Activated naive CD8-positive, alpha-beta T cell treated with anti-CD3 and anti-CD28 coated beads, Interleukin-2, amount 10 ng/mL, durations not matched to agents 7 days and 5 days (primary cell): ENCODE measurements at regions not wholly inside any gene's neighbourhood (a gene's known extent, or its start where the extent isn't known, plus 50 kb on each side); places are given as distances from the start of the nearest gene placed in this dataset.

Experiments used
- ATAC-seq: fragments of 150-1000 bp; cut with Tn5 transposase; one replicate; pipeline ENCODE4 v1.10.0; 2021; ENCODE audit warnings: low read depth, moderate library complexity
- POLR2A ChIA-PET: fragments of 350-600 bp; sonication (Branson Sonifier 250); formaldehyde crosslinking; loops from one replicate; lab custom pipeline; 2021; ENCODE audit warnings: antibody characterized with exemption; lab: Charles Lee
- DNase-seq: peaks from one replicate; pipeline ENCODE4 v3.0.0; 2021
- H3K27ac Mint-ChIP-seq: one replicate; pipeline ENCODE4 v1.8.0; 2022; ENCODE audit warnings: mild to moderate bottlenecking, mixed read lengths
- H3K27me3 Mint-ChIP-seq: one replicate; pipeline ENCODE4 v1.8.0; 2022; ENCODE audit warnings: mild to moderate bottlenecking, moderate library complexity, mixed read lengths
- H3K36me3 Mint-ChIP-seq: one replicate; pipeline ENCODE4 v1.8.0; 2021; ENCODE audit warnings: mild to moderate bottlenecking, mixed read lengths
- H3K4me1 Mint-ChIP-seq: one replicate; pipeline ENCODE4 v1.8.0; 2021; ENCODE audit warnings: mixed read lengths
- H3K4me3 Mint-ChIP-seq: one replicate; pipeline ENCODE4 v1.8.0; 2022; ENCODE audit warnings: mild to moderate bottlenecking, moderate library complexity, mixed read lengths
- H3K9me3 Mint-ChIP-seq: one replicate; pipeline ENCODE4 v1.8.0; 2021; ENCODE audit warnings: mixed read lengths

DNA sequence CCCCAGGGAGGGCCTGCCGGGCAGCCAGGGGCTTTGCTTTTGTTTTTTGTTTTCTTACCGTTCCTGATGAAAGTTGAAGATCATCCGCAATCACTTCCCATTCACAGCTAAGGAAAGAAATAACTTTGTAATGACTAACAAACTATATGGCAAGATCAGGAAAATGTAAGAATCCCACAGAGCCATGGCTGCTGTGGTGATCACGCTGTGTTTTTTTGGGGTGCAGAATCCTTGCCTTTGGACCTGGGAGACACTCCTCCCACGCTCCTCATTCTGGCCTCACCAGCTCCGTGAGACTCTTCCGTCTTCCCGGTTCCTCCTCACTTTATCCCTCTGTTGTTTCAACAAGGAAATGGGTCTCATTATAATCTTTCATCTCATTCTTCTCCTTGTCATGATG, 443.0 kb upstream of the MGMT start:
- H3K4me3 Mint-ChIP-seq: no peak overlapping the region
- H3K36me3 Mint-ChIP-seq: no peaks in the 10 kb centered on the region
- no peaks in the 10 kb centered on the region for H3K9me3 Mint-ChIP-seq
- H3K4me1 Mint-ChIP-seq: no peaks in the 10 kb centered on the region
- POLR2A ChIA-PET: interaction anchor here (0.7 kb wide), 1 partner anchor 326 kb away, joined by 4 read pairs; no protein-coding TSS in a partner anchor
- no peak overlapping the region for H3K27ac Mint-ChIP-seq
- no peak for ATAC-seq
- no peak for DNase-seq
- H3K27me3 Mint-ChIP-seq: peaks cover 6% of the 10 kb centered on the region

DNA sequence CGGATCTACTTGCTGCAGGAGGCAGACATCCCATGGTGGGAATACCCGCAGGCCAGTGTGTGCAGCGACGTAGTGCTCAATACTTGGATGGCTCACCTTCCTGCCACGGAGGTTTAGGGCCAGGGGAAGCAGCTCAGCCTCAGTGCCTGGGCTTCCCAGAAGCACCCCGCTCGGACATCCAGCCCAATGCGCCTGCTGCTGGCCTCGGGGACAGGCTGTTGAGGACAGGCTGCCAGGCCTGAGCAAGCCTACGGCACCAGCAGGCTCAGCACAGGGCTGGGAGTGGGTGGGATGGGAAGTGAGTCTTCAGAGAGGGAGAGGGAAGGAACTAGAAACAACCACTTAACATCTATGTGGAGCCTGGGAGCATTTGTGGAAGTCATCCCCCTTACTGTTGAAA, 441.3 kb upstream of the MGMT start:
- H3K27me3 Mint-ChIP-seq: peaks cover 9% of the 10 kb centered on the region
- H3K9me3 Mint-ChIP-seq: no peaks in the 10 kb centered on the region
- no peaks in the 10 kb centered on the region for H3K36me3 Mint-ChIP-seq
- no peak overlapping the region for H3K4me3 Mint-ChIP-seq
- DNase-seq (no peak), ATAC-seq (no peak)
- no peak overlapping the region for H3K27ac Mint-ChIP-seq
- no peaks in the 10 kb centered on the region for H3K4me1 Mint-ChIP-seq
- POLR2A ChIA-PET: no interaction called here

DNA sequence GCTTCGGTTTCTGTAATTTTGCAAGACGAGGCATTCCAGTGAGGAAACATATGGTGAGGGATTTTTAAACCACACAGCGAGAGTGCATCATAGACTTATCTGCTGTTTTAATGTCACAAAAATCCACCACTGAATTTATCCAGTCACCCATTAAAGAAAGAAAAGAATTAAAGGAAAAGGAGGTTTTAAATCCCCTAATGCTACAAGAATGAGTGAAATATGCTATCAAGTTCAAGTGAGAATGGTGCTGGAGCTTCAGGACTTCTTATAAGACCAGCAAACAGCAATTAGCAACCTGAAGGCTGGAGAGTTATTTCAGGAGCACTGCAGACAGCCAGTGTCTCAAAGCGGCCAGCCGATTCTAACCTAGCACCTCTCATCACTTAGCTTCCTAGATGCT, 439.1 kb upstream of the MGMT start:
- ATAC-seq (no peak), DNase-seq (no peak)
- Mint-ChIP-seq H3K9me3 (no peaks in the 10 kb centered on the region), H3K27me3 (peaks cover 10% of the 10 kb centered on the region), H3K27ac (no peak overlapping the region), H3K4me1 (peaks cover 6% of the 10 kb centered on the region), H3K36me3 (no peaks in the 10 kb centered on the region), H3K4me3 (no peak overlapping the region)
- POLR2A ChIA-PET: no interaction called here

DNA sequence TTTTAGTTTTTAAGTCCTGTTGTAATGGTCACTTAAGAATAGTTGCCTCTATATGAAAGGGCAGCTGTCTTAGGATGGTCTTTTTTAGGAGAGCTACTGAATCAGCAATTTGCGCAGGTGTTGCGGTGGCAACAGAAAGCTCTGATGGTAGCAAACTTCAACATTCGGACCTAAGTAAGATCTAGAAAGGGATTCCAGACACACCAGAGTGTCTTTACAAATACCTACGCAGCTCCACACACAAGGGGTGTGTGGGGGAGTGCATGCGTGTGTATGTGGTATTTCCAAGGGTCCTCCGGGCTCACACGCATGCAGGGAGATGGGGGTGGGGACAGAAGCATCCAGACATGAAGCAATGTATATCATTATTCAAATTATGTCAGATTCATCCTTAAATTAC, 438.6 kb upstream of the MGMT start:
- H3K4me3 Mint-ChIP-seq: no peak overlapping the region
- H3K27me3 Mint-ChIP-seq: peaks cover 11% of the 10 kb centered on the region
- H3K9me3 Mint-ChIP-seq: no peaks in the 10 kb centered on the region
- POLR2A ChIA-PET: no interaction called here
- DNase-seq: no peak
- no peaks in the 10 kb centered on the region for H3K36me3 Mint-ChIP-seq
- peaks cover 6% of the 10 kb centered on the region for H3K4me1 Mint-ChIP-seq
- no peak for ATAC-seq
- no peak overlapping the region for H3K27ac Mint-ChIP-seq

DNA sequence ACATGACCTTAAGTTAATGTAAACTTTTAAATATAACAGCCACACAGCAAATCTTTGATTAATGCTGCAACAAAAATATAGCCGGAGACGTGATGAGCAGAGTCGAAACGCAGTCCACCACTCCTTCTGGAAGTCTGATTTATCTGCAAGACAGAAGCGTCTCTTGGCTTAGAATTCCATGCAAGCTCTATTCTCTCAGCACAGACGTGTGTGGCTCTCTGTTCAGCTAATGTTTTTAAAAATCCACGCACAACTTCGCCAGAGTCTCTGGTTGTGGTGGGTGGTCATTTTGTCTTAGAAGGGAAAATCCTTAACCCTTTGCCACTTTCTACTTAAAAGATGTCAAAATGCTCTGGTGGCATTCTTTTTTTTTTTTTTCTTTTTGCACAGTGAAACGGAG, 438.0 kb upstream of the MGMT start:
- no peaks in the 10 kb centered on the region for H3K9me3 Mint-ChIP-seq
- H3K4me3 Mint-ChIP-seq: no peak overlapping the region
- H3K36me3 Mint-ChIP-seq: no peaks in the 10 kb centered on the region
- no peak overlapping the region for H3K27ac Mint-ChIP-seq
- POLR2A ChIA-PET: no interaction called here
- H3K4me1 Mint-ChIP-seq: peaks cover 10% of the 10 kb centered on the region
- DNase-seq: no peak
- peaks cover 14% of the 10 kb centered on the region for H3K27me3 Mint-ChIP-seq
- no peak for ATAC-seq

DNA sequence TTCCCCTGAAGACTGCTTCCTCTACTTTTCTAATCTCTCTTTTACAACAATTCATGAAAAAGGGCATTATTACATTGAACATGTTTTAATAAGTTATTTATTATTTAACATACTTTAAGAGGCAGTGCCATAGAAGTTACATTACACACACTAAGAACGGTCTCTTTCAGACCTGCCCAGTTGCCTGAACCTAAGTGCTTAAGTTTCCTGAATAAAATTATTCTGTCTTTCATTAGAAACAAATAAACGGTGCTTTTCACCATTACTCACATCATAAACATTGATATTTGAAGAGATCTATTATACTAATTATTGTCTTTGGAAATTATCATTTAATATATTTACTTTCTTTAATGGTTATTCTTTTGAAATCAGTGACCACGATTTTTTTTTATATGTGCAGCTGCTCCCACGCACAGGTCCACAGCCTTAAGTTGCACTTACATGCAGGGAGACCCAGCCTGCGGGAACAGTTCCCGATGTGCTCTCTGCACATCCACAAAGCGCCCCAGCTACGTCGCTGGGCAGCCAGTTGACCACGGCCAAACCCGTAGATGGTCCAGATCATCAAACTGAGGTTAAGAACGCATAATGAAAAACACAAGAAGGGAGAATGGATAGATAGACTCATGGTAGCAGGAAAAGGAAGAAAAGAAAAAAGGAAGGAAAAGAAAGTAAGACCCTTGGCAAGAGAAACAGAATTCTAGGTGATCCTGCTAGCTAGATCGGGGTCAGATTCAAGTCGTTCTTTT, 437.0 kb upstream of the MGMT start:
- ATAC-seq (no peak), DNase-seq (no peak)
- H3K4me3 Mint-ChIP-seq: no peak overlapping the region
- POLR2A ChIA-PET: no interaction called here
- H3K36me3 Mint-ChIP-seq: no peaks in the 10 kb centered on the region
- H3K27ac Mint-ChIP-seq: no peak overlapping the region
- peaks cover 14% of the 10 kb centered on the region for H3K4me1 Mint-ChIP-seq
- H3K9me3 Mint-ChIP-seq: no peaks in the 10 kb centered on the region
- H3K27me3 Mint-ChIP-seq: peaks cover 17% of the 10 kb centered on the region

DNA sequence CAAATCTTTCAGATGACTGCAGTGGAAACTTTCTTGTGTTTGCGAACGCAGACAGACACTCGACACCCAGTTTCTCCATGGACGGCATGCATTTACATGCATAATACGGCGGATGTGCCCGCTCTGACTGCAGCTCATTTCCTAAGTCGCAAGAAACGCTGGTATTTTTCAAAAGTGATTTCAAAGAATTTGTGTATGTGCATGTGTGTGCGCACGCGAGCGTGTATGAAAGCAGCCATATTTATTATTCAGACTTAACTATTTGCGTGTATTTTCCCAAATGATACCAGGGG, 436.5 kb upstream of the MGMT start:
- Mint-ChIP-seq H3K36me3 (no peaks in the 10 kb centered on the region), H3K4me3 (no peak overlapping the region), H3K27me3 (peaks cover 17% of the 10 kb centered on the region), H3K4me1 (peaks cover 17% of the 10 kb centered on the region), H3K9me3 (no peaks in the 10 kb centered on the region), H3K27ac (no peak overlapping the region)
- POLR2A ChIA-PET: no interaction called here
- ATAC-seq: no peak
- DNase-seq: no peak

DNA sequence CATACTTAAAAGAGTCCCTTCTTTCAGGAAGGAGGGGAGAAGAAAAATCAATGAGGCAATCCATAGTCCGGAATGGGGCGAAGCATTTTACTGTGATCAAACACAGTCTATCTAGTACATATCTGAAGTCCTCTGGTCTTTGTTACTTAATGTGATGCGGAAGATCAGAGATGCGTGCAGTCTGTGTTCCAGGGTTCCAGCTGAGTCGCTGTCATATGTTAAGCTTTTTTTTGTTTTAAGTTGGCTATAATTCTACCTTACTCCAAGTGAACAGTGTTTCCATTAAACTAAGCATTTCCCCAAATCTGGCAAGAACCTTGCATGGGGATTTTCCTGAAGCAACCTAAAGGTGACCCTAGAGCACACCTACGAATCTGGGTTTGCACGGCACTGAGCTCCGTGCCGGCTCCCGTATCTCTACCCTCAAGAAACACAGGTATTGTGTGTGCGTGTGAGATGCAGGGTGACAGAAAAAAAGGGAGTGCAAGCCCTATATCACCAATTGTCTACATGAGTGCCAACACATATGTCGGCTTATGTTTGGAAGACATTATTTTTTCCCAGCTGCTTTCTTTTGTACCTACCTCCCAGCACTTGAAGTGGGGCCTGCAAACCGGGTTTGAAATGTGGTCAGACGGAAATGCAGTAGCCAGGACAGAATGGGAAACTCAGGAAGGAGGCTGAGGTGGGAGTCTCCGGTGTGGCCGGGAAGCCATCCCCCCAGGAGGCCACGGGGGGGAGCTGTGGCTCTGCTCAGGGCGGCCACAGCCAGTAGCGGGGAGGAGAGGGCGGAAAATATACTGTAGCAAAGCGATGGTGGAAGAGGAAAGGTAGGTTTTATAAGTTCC, 435.8 kb upstream of the MGMT start:
- peaks cover 24% of the 10 kb centered on the region for H3K4me1 Mint-ChIP-seq

DNA sequence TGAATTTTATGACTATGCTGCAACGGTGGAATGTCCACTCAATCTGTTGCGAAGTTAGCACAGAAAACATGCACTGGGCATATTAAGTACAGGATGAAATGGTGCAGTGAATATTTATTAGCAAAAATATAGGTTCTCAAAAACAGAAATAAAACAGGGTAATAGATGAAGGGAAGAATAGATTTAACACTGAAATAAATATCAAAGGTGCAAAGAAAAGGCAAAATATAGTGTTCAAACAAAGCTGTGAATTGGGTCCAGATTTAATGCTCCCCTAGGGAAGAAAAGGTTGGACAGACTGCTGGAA, 435.2 kb upstream of the MGMT start:
- no peak overlapping the region for H3K4me3 Mint-ChIP-seq

More for the DNA sequence above, 435.8 kb upstream of the MGMT start:
- peaks cover 17% of the 10 kb centered on the region for H3K27me3 Mint-ChIP-seq
- peak; percentile 80 for DNase-seq
- peaks cover 2% of the 10 kb centered on the region for H3K36me3 Mint-ChIP-seq
- no peaks in the 10 kb centered on the region for H3K9me3 Mint-ChIP-seq
- H3K4me3 Mint-ChIP-seq: no peak overlapping the region
- no peak overlapping the region for H3K27ac Mint-ChIP-seq
- ATAC-seq: peak; percentile 20
- POLR2A ChIA-PET: interaction anchor here (1.1 kb wide), 1 partner anchor 1079 kb away, joined by 3 read pairs; no protein-coding TSS in a partner anchor

DNA sequence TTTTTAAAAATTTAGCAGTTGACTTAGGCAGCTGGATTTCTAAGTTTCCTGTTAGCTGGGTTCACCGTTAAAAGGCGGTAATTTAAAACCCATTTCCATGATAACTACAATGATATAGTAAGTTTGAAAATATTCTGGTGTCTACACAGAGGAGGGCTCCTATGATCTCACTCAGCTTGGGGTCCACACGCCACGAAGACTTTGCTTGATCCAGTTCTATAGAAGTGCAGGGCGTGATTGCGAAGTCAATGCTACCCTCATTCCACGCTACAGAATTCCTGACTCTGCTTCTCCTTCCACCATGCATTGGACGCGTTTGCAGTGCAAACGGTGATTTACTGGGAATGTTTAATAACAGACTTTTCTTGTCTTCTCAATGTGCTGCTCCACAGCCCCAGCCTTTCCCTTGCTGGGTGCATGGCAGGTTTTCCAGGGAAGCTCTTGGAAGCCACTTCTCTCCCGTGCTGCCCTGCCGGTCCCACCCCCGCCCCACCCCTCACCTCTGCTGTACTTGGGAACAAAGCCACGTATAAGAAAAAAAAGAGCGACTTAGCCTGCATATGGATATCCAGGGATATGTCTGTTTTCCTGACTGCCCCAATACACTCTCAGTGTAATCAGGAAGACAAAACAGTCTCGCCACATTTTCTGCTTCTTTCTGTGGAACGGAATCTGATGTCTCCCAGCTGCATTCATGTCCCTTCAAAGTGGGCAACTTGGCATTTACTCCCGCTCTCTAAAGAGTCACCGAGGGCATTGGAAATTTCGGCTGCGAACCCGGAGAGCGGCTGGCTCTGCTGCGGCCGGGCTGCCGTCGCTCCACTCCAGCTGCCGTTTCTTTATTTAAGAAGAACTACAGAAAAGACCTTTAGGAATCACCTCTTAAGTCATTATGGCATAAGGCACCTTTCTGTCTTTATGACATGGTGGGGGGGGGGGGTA, 434.4 kb upstream of the MGMT start:
- H3K9me3 Mint-ChIP-seq: no peaks in the 10 kb centered on the region
- DNase-seq (no peak), ATAC-seq (no peak)
- peaks cover 17% of the 10 kb centered on the region for H3K27me3 Mint-ChIP-seq
- H3K27ac Mint-ChIP-seq: no peak overlapping the region
- POLR2A ChIA-PET: interaction anchor here (1.1 kb wide), 1 partner anchor 1077 kb away, joined by 3 read pairs; no protein-coding TSS in a partner anchor
- peaks cover 34% of the 10 kb centered on the region for H3K4me1 Mint-ChIP-seq
- no peak overlapping the region for H3K4me3 Mint-ChIP-seq
- peaks cover 2% of the 10 kb centered on the region for H3K36me3 Mint-ChIP-seq

More for the DNA sequence above, 435.2 kb upstream of the MGMT start:
- H3K4me1 Mint-ChIP-seq: peaks cover 28% of the 10 kb centered on the region
- DNase-seq (no peak), ATAC-seq (no peak)
- H3K27me3 Mint-ChIP-seq: peaks cover 17% of the 10 kb centered on the region
- H3K9me3 Mint-ChIP-seq: no peaks in the 10 kb centered on the region
- H3K27ac Mint-ChIP-seq: no peak overlapping the region
- POLR2A ChIA-PET: interaction anchor here (1.1 kb wide), 1 partner anchor 1078 kb away, joined by 3 read pairs; no protein-coding TSS in a partner anchor
- H3K36me3 Mint-ChIP-seq: peaks cover 2% of the 10 kb centered on the region

DNA sequence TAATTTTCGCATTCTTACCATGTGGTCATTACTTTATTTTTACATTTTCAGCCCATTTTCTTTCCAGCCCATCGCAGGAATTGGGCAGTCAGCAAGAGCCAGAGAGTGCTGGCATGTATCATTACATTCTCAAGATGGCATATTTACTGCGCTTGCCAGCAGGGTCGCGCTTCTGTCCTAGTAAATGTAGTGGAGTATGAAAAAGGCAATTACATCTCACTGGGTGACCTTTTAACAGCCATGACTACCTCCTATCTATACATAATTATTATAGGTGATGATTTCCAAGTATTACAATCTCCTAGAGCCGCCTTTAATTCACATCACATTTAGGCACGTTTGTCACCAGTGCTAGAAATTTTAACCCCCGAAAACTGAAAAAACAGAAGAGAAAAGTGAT, 433.7 kb upstream of the MGMT start:
- no peak overlapping the region for H3K27ac Mint-ChIP-seq
- POLR2A ChIA-PET: no interaction called here

DNA sequence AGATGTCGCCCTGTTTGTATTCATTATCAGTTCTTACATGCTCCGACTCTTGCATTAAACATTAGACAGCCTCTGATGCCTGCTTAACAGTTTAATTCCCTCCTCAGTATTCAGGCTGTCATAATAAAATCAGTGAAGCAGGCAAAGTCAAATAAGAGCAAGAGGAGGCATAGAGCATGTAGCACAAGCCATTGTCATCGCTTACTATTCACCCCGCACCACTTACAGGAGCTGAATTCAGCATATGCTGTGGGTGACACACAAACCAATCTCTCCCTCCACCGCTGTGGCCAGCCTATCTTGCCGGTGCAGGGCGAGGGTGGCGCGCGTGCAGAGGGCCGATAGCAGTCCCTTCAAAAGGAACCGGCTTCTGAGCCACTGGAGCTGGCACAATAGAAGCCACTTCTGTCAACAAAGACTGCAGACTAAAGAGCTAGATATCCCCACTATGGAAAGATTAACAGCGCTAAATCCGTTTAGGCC, 433.2 kb upstream of the MGMT start:
- ATAC-seq (no peak), DNase-seq (no peak)
- H3K36me3 Mint-ChIP-seq: peaks cover 2% of the 10 kb centered on the region
- POLR2A ChIA-PET: interaction anchor here (1.6 kb wide), 1 partner anchor 1076 kb away, joined by 4 read pairs; no protein-coding TSS in a partner anchor
- no peak overlapping the region for H3K4me3 Mint-ChIP-seq
- peaks cover 39% of the 10 kb centered on the region for H3K4me1 Mint-ChIP-seq
- H3K27ac Mint-ChIP-seq: no peak overlapping the region
- peaks cover 11% of the 10 kb centered on the region for H3K27me3 Mint-ChIP-seq
- H3K9me3 Mint-ChIP-seq: no peaks in the 10 kb centered on the region

More for the DNA sequence above, 433.7 kb upstream of the MGMT start:
- no peak for ATAC-seq
- peaks cover 2% of the 10 kb centered on the region for H3K36me3 Mint-ChIP-seq
- H3K27me3 Mint-ChIP-seq: peaks cover 13% of the 10 kb centered on the region
- DNase-seq: no peak
- H3K4me1 Mint-ChIP-seq: peaks cover 37% of the 10 kb centered on the region
- H3K9me3 Mint-ChIP-seq: no peaks in the 10 kb centered on the region
- no peak overlapping the region for H3K4me3 Mint-ChIP-seq
